ENCODE measurements at regions not wholly inside any gene's neighbourhood (a gene's known extent, or its start where the extent isn't known, plus 50 kb on each side); places are given as distances from the start of the nearest gene placed in this dataset.

GRCh38 chr5:93249651-93250289 is 331.2 kb downstream of the NR2F1-AS1 start:
- no peaks in the 10 kb centered on the region for H3K4me1 Mint-ChIP-seq
- H3K36me3 Mint-ChIP-seq: no peaks in the 10 kb centered on the region
- H3K27ac Mint-ChIP-seq: no peak overlapping the region
- peaks cover 0 to 4% (median 0%) of the 10 kb centered on the region in 6 donors for H3K9me3 Mint-ChIP-seq
- H3K27me3 Mint-ChIP-seq (ENCODE audit: low read depth in 3 of 3): peaks cover 0 to 2% (median 0%) of the 10 kb centered on the region in 3 donors
- no peak overlapping the region for H3K4me3 Mint-ChIP-seq
- DNase-seq: no peak

DNA sequence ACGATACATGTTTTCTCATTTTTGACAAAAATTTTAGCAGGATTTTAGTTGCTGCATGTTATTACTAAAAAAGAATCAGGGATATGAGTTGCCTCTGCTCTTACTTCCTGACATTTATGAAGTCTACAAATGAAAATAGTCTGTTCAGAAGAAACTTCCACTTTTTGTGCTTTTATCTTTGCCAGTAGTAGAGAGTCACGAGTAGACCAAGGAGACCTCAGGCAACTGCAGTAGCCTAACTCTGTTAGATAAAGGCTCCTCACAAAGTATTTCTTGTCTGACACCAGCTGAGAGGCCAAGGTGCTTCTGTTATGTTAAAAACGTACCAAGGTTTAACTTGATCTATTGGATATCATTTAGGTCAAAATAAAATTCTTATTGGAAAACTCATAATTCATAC is 333.9 kb downstream of the NR2F1-AS1 start:
- Mint-ChIP-seq H3K27me3 (ENCODE audit: low read depth in 3 of 3) (no peaks in the 10 kb centered on the region), H3K36me3 (no peaks in the 10 kb centered on the region), H3K27ac (no peak overlapping the region), H3K9me3 (peaks cover 0 to 4% (median 0%) of the 10 kb centered on the region in 6 donors), H3K4me1 (no peaks in the 10 kb centered on the region), H3K4me3 (no peak overlapping the region)
- no peak for DNase-seq

DNA sequence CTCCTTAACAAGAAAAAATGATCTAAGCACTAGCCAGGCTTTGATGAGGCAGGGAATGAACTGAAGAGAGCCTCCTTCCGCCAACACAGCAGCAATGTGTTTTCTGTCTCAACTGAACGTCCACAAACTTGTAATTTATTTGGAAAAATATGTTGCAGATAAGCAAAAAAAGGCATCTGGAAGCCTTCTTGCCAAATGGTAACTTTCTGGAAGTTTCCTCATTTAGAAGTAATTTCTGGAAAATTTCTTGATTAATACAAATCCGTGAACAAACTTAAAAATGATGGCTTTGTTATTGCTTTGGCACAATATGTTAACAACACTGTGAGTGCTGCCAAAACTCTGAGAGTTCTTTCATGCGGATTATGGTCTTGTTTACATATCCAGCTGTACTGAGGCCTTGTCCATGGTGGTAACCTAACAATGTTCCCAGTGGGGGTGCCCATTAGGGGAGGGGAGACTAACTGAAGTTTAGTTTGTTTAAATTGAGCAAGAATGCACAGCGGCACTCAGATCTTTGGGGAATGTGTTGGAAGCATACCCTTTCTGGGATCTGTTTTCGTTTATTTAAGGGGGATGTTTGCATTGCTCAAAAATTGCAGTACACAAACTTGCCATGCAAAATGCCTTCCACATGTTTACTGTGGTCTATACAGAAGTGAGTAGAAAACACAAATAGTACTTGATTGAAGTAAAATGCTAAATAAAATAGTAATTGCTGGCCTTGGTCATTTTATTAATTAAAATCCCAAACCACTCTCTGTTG is 334.7 kb downstream of the NR2F1-AS1 start:
- DNase-seq: no peak
- Mint-ChIP-seq H3K27ac (no peak overlapping the region), H3K36me3 (no peaks in the 10 kb centered on the region), H3K9me3 (peaks cover 0 to 4% (median 0%) of the 10 kb centered on the region in 6 donors), H3K4me1 (no peaks in the 10 kb centered on the region), H3K27me3 (ENCODE audit: low read depth in 3 of 3) (no peaks in the 10 kb centered on the region), H3K4me3 (no peak overlapping the region)

DNA sequence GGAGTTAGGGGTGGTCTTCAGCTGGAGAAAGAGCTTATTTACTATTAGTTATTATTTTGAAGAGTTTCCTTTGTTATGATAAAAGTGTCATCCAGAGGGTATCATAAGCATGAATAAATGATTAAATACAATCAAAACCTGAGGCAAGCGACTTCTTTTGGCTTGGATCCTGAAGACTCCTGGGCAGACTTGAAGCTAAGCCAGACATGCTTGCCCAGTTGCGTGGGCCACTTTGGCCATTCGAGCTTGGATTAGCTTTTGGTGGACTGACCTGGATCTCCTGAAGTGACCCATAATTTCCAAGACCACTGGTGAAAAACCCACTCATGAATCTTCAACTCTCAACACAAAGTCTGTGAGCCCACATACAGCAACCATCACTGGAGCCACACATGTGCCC is 335.8 kb downstream of the NR2F1-AS1 start:
- H3K27me3 Mint-ChIP-seq (ENCODE audit: low read depth in 3 of 3): no peaks in the 10 kb centered on the region
- H3K9me3 Mint-ChIP-seq: peaks cover 0 to 4% (median 0%) of the 10 kb centered on the region in 6 donors
- H3K4me3 Mint-ChIP-seq: no peak overlapping the region
- DNase-seq: no peak
- no peaks in the 10 kb centered on the region for H3K36me3 Mint-ChIP-seq
- no peaks in the 10 kb centered on the region for H3K4me1 Mint-ChIP-seq
- H3K27ac Mint-ChIP-seq: no peak overlapping the region

GRCh38 chr5:93243481-93243880 is 337.5 kb downstream of the NR2F1-AS1 start:
- H3K27me3 Mint-ChIP-seq (ENCODE audit: low read depth in 3 of 3): no peaks in the 10 kb centered on the region
- H3K27ac Mint-ChIP-seq: no peak overlapping the region
- no peak overlapping the region for H3K4me3 Mint-ChIP-seq
- H3K36me3 Mint-ChIP-seq: no peaks in the 10 kb centered on the region
- DNase-seq: no peak
- H3K4me1 Mint-ChIP-seq: no peaks in the 10 kb centered on the region
- peaks cover 0 to 11% (median 1%) of the 10 kb centered on the region in 6 donors for H3K9me3 Mint-ChIP-seq

DNA sequence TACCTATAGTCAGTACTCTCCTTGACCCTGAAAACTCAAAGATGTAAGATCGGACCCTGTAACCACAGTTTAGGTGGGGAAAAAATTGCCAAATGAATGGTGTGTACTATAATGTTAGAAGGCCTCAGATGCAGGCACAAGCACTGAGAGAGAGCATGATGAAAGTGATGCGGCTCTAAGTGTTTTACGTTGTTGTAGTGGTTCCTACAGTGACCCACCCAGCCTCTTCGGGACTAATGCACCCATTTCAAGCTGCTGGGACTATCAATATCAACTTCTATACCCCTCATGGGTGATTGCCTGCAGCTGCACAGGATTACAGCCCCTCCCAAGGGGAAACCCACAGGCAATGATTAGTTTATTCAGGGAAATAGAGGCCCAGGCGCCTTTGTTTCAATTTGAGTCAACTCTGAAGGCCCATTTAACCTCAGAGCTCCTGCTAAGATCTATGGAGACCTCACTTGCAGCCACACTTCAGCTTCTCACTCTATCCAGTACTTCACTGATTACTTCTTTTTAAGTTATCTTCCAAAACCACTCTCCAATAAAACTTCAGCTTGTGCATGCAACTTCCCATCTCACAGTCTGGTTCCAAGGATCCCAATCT is 340.7 kb downstream of the NR2F1-AS1 start:
- Mint-ChIP-seq H3K27ac (no peak overlapping the region), H3K4me1 (no peaks in the 10 kb centered on the region), H3K27me3 (ENCODE audit: low read depth in 3 of 3) (no peaks in the 10 kb centered on the region), H3K36me3 (no peaks in the 10 kb centered on the region), H3K4me3 (no peak overlapping the region), H3K9me3 (peaks cover 0 to 7% (median 1%) of the 10 kb centered on the region in 6 donors)
- DNase-seq: no peak

DNA sequence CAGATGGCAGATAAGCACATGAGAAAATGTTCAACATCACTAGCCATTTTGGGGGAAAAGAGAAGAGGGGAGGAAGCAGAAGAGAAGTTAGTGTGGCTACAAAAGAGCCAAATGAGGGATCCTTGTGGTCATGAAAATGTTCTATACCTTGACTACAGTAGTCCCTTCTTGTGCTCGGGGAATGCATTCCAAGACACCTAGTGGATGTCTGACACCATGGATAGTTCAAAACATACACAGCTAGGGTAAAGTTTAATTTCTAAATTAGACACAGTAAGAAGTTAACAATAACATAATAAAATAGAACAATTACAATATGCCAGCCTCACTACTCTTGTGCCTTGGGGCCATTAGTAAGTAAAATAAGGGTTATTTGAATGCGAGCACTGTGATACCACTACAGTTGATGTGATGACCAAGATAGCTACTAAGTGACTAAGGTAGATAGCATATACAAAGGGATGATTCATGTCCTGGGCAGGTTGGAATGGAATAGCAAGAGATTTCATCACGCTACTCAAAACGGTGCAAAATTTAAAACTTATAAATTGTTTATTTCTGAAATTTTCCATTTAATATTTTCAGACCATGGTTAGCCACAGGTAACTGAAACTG is 344.1 kb downstream of the NR2F1-AS1 start:
- DNase-seq: no peak
- no peaks in the 10 kb centered on the region for H3K4me1 Mint-ChIP-seq
- H3K27ac Mint-ChIP-seq: no peak overlapping the region
- H3K27me3 Mint-ChIP-seq (ENCODE audit: low read depth in 3 of 3): peaks cover 0 to 1% (median 0%) of the 10 kb centered on the region in 3 donors
- peaks cover 0 to 20% (median 5%) of the 10 kb centered on the region in 6 donors for H3K9me3 Mint-ChIP-seq
- H3K36me3 Mint-ChIP-seq: no peaks in the 10 kb centered on the region
- H3K4me3 Mint-ChIP-seq: no peak overlapping the region

GRCh38 chr5:93235761-93236160 is 345.3 kb downstream of the NR2F1-AS1 start:
- Mint-ChIP-seq H3K27me3 (ENCODE audit: low read depth in 3 of 3) (peaks cover 0 to 1% (median 0%) of the 10 kb centered on the region in 3 donors), H3K4me1 (no peaks in the 10 kb centered on the region), H3K27ac (no peak overlapping the region), H3K36me3 (no peaks in the 10 kb centered on the region), H3K4me3 (no peak overlapping the region), H3K9me3 (peaks cover 0 to 20% (median 5%) of the 10 kb centered on the region in 6 donors)
- no peak for DNase-seq

DNA sequence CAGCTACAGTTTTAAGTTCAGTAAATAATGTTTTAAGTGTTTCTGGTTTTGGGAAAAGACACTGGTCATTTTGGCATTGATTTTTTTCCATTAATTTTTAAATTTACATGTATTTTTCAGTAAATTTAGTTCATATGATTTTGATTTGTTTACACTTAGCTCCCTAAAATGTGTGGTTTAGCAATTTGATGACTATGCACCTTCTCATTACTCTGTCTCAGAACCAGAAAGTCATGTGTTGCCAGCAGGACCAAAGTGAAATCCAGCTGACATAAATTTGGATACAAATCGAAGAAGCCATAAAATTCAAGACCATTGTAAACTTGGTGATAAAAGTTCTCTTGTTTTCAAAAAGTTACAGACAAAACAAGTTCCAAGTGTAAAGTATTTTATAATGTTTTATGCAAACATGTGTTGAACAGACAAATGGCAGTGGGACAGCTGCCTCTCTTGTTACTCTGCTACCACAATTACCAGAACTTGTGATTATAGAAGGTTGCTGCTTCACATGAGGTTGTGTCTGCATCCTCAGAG is 354.8 kb downstream of the NR2F1-AS1 start:
- Mint-ChIP-seq H3K27me3 (ENCODE audit: low read depth in 3 of 3) (peaks cover 0 to 2% (median 0%) of the 10 kb centered on the region in 3 donors), H3K27ac (no peak overlapping the region), H3K4me3 (no peak overlapping the region), H3K9me3 (peaks cover 2 to 22% (median 9%) of the 10 kb centered on the region in 6 donors), H3K4me1 (no peaks in the 10 kb centered on the region), H3K36me3 (no peaks in the 10 kb centered on the region)
- DNase-seq: no peak

DNA sequence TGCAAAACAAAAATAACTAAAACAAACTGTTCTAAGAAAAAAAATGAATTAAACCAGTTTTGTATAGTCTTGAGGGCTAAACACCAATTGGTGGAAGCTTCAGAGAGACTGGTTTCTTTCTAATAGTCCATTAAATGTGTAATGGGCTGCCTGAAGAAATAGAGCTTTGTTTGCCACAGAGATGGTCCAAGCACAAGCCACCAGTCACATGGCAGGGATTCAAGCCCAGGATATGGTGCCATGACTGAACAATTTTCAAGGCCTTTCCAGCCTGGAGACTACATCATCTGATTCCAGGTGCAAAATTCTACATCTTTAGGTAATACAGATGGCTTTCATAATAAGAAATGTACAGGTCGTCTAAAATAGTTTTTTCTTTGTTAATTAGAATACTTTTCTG is 355.3 kb downstream of the NR2F1-AS1 start:
- peaks cover 0 to 5% (median 0%) of the 10 kb centered on the region in 3 donors for H3K27me3 Mint-ChIP-seq (ENCODE audit: low read depth in 3 of 3)
- H3K4me3 Mint-ChIP-seq: no peak overlapping the region
- DNase-seq: no peak
- H3K27ac Mint-ChIP-seq: no peak overlapping the region
- no peaks in the 10 kb centered on the region for H3K36me3 Mint-ChIP-seq
- H3K4me1 Mint-ChIP-seq: no peaks in the 10 kb centered on the region
- H3K9me3 Mint-ChIP-seq: peaks cover 2 to 22% (median 8%) of the 10 kb centered on the region in 6 donors

DNA sequence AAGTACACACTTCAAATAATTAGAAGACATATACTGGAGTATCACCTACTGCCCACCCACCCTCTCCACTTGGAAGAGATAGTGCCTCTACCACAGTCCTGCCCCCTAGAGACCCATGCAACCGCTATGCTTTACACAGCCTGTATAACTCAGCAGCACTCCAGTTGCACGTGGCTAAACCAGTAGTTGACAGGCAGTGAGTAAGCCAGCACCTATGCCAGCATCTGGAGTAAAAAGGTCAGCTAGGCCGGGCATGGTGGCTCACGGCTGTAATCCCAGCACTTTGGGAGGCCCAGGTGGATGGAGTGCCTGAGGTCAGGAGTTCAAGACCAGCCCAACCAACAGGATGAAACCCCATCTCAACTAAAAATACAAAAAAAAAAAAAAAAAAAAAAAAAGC is 356.4 kb downstream of the NR2F1-AS1 start:
- H3K27ac Mint-ChIP-seq: no peak overlapping the region
- H3K4me1 Mint-ChIP-seq: no peaks in the 10 kb centered on the region
- peaks cover 0 to 5% (median 0%) of the 10 kb centered on the region in 3 donors for H3K27me3 Mint-ChIP-seq (ENCODE audit: low read depth in 3 of 3)
- DNase-seq: no peak
- no peaks in the 10 kb centered on the region for H3K36me3 Mint-ChIP-seq
- peaks cover 2 to 22% (median 7%) of the 10 kb centered on the region in 6 donors for H3K9me3 Mint-ChIP-seq
- no peak overlapping the region for H3K4me3 Mint-ChIP-seq

DNA sequence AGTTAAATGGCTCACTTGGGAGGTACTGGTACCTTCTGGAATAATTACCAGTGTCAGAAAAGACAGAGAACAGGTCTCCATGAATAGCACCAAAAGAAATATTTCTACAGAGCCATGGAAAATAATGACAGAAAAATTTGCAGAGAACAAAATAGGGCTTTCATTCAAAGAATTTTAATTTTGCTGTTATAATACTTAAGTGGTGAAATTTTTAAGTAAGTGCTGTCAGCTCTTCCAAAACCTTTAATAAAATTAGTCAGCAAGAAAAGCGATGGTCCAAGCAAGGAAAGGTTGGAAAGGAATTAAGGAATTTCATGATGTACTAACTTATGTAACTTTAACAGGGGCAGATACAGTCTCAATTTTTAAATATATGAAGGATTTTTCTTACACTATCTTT is 359.2 kb downstream of the NR2F1-AS1 start:
- no peaks in the 10 kb centered on the region for H3K4me1 Mint-ChIP-seq
- H3K27me3 Mint-ChIP-seq (ENCODE audit: low read depth in 3 of 3): peaks cover 0 to 3% (median 0%) of the 10 kb centered on the region in 3 donors
- DNase-seq: no peak
- no peak overlapping the region for H3K4me3 Mint-ChIP-seq
- no peak overlapping the region for H3K27ac Mint-ChIP-seq
- peaks cover 0 to 10% (median 2%) of the 10 kb centered on the region in 6 donors for H3K9me3 Mint-ChIP-seq
- no peaks in the 10 kb centered on the region for H3K36me3 Mint-ChIP-seq

DNA sequence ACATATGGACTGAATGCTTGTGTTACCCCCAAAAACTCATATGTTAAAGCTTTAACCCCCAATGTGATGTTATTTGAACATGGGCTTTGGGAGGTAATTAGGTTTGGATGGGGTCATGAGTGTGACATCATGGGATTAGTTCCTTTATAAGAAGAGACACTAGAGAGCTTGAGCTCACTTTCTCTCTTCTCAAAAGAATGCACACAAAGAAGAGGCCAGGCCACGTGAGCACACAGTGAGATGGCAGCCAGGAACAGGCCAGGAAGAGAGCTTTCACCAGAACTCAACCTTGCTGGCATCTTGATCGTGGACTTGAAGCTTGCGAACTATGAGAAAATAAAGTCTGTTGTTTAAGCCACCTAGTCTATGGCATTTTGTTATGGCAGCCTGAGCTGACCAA is 360.6 kb downstream of the NR2F1-AS1 start:
- Mint-ChIP-seq H3K27ac (no peak overlapping the region), H3K4me3 (no peak overlapping the region), H3K9me3 (peaks cover 0 to 5% (median 2%) of the 10 kb centered on the region in 6 donors), H3K36me3 (no peaks in the 10 kb centered on the region), H3K27me3 (ENCODE audit: low read depth in 3 of 3) (peaks cover 0 to 3% (median 0%) of the 10 kb centered on the region in 3 donors), H3K4me1 (no peaks in the 10 kb centered on the region)
- DNase-seq: no peak

Data from immature natural killer cell (primary cell).